ACC112 (cell line): ENCODE measurements at regions not wholly inside any gene's neighbourhood (a gene's known extent, or its start where the extent isn't known, plus 50 kb on each side); places are given as distances from the start of the nearest gene placed in this dataset.
"Not testable (repeated sequence)": the region's sequence is repeated elsewhere in the genome, so short reads cannot be mapped to it uniquely, and the experiment has no call there.

Experiments used
- H2AFZ ChIP-seq: fragments of 200-600 bp; sonication (generic); one replicate; pipeline ENCODE4 v1.6.0; 2017; ENCODE audit warnings: antibody characterized with exemption, low read length; ENCODE audit not compliant: unreplicated experiment
- H3K27ac ChIP-seq: fragments of 200-600 bp; sonication (generic); 2 replicates; pipeline ENCODE4 v1.5.1; 2014; ENCODE audit warnings: low read depth, mild to moderate bottlenecking, antibody characterized with exemption, low read length, moderate library complexity
- H3K27me3 ChIP-seq: fragments of 200-600 bp; sonication (generic); 2 replicates; pipeline ENCODE4 v1.6.1; 2014; ENCODE audit warnings: mild to moderate bottlenecking, antibody characterized with exemption, low read length, moderate library complexity, mixed read lengths; ENCODE audit not compliant: insufficient read depth
- H3K36me3 ChIP-seq: fragments of 200-600 bp; sonication (generic); 2 replicates; pipeline ENCODE4 v1.6.1; 2016; ENCODE audit warnings: mild to moderate bottlenecking, antibody characterized with exemption, low read length, moderate library complexity, mixed read lengths; ENCODE audit not compliant: insufficient read depth
- H3K4me1 ChIP-seq: fragments of 200-600 bp; sonication (generic); one replicate; pipeline ENCODE4 v1.6.1; 2016; ENCODE audit warnings: low read length, mixed read lengths; ENCODE audit not compliant: insufficient read depth, unreplicated experiment, control insufficient read depth
- H3K4me3 ChIP-seq: fragments of 200-600 bp; sonication (generic); 2 replicates; pipeline ENCODE4 v1.5.1; 2014; ENCODE audit warnings: mild to moderate bottlenecking, low read depth, low read length
- H3K79me2 ChIP-seq: fragments of 200-600 bp; sonication (generic); one replicate; pipeline ENCODE4 v1.6.0; 2016; ENCODE audit warnings: low read length; ENCODE audit not compliant: control insufficient read depth, unreplicated experiment, insufficient read depth

GRCh38 chr18:59038295-59039039, 101.2 kb upstream of the SEC11C start:
- Histone ChIP-seq H3K79me2 (no peaks in the 10 kb centered on the region), H2AFZ (no peak overlapping the region), H3K27ac (no peak overlapping the region)

GRCh38 chr18:59039040-59039320, 100.7 kb upstream of the SEC11C start:
- not testable (repeated sequence) for H3K27me3 ChIP-seq, H2AFZ ChIP-seq, H3K4me1 ChIP-seq, H3K4me3 ChIP-seq, H3K36me3 ChIP-seq, H3K27ac ChIP-seq, H3K79me2 ChIP-seq

More at GRCh38 chr18:59038295-59039039, 101.2 kb upstream of the SEC11C start:
- H3K4me1 ChIP-seq = peaks cover 7% of the 10 kb centered on the region
- no peaks in the 10 kb centered on the region for H3K36me3 ChIP-seq
- no peak overlapping the region for H3K4me3 ChIP-seq
- no peaks in the 10 kb centered on the region for H3K27me3 ChIP-seq

GRCh38 chr18:59039449-59039848, 100.2 kb upstream of the SEC11C start:
- no peak overlapping the region for H3K27ac ChIP-seq
- no peaks in the 10 kb centered on the region for H3K27me3 ChIP-seq
- H3K79me2 ChIP-seq = no peaks in the 10 kb centered on the region
- H2AFZ ChIP-seq = no peak overlapping the region
- no peaks in the 10 kb centered on the region for H3K36me3 ChIP-seq
- no peak overlapping the region for H3K4me3 ChIP-seq
- peaks cover 7% of the 10 kb centered on the region for H3K4me1 ChIP-seq

GRCh38 chr18:59040770-59041148, 98.9 kb upstream of the SEC11C start:
- no peaks in the 10 kb centered on the region for H3K27me3 ChIP-seq
- no peaks in the 10 kb centered on the region for H3K36me3 ChIP-seq
- H3K27ac ChIP-seq = no peak overlapping the region
- H3K79me2 ChIP-seq = no peaks in the 10 kb centered on the region
- no peak overlapping the region for H3K4me3 ChIP-seq
- H2AFZ ChIP-seq = no peak overlapping the region
- peaks cover 7% of the 10 kb centered on the region for H3K4me1 ChIP-seq

- no peak overlapping the region for H3K27ac ChIP-seq
- H2AFZ ChIP-seq = no peak overlapping the region
- no peaks in the 10 kb centered on the region for H3K27me3 ChIP-seq
- no peaks in the 10 kb centered on the region for H3K79me2 ChIP-seq
- no peak overlapping the region for H3K4me3 ChIP-seq
- H3K36me3 ChIP-seq = no peaks in the 10 kb centered on the region
- H3K4me1 ChIP-seq = peaks cover 7% of the 10 kb centered on the region
Measured at GRCh38 chr18:59041296-59041695, 98.4 kb upstream of the SEC11C start.

GRCh38 chr18:59041819-59042815, 97.6 kb upstream of the SEC11C start:
- H3K4me3 ChIP-seq = no peak overlapping the region
- no peak overlapping the region for H2AFZ ChIP-seq
- H3K4me1 ChIP-seq = peaks cover 7% of the 10 kb centered on the region
- no peaks in the 10 kb centered on the region for H3K27me3 ChIP-seq
- no peaks in the 10 kb centered on the region for H3K36me3 ChIP-seq
- no peak overlapping the region for H3K27ac ChIP-seq
- H3K79me2 ChIP-seq = no peaks in the 10 kb centered on the region

DNA sequence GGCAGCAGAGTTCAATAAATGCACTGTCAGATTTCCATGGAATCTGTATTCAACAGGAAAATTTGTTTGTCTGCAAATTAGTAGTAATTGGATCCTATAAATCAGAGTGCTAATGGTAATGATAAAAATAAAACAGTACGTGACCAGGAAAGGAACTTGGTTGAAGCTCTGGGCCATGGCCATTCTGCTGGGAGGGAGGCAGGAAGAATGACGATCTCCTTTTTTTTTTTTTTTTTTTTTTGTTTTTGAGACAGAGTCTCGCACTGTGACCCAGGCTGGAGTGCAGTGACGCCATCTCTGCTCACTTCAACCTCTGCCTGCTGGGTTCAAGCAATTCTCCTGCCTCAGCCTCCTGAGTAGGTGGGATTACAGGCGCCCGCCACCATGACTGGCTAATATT, 94.8 kb upstream of the SEC11C start:
- H2AFZ ChIP-seq = no peak overlapping the region
- no peaks in the 10 kb centered on the region for H3K27me3 ChIP-seq
- H3K36me3 ChIP-seq = no peaks in the 10 kb centered on the region
- no peak overlapping the region for H3K27ac ChIP-seq
- H3K4me1 ChIP-seq = peaks cover 7% of the 10 kb centered on the region
- H3K79me2 ChIP-seq = no peaks in the 10 kb centered on the region
- H3K4me3 ChIP-seq = no peak overlapping the region

GRCh38 chr18:59047321-59048047, 92.2 kb upstream of the SEC11C start:
- no peaks in the 10 kb centered on the region for H3K79me2 ChIP-seq
- no peaks in the 10 kb centered on the region for H3K27me3 ChIP-seq
- no peaks in the 10 kb centered on the region for H3K36me3 ChIP-seq
- H3K4me3 ChIP-seq = no peak overlapping the region
- peaks cover 12% of the 10 kb centered on the region for H3K4me1 ChIP-seq
- no peak overlapping the region for H3K27ac ChIP-seq
- no peak overlapping the region for H2AFZ ChIP-seq

- Histone ChIP-seq H3K79me2 (no peaks in the 10 kb centered on the region), H3K27ac (no peak overlapping the region), H3K36me3 (no peaks in the 10 kb centered on the region), H3K4me3 (no peak overlapping the region), H2AFZ (no peak overlapping the region), H3K4me1 (peaks cover 11% of the 10 kb centered on the region), H3K27me3 (no peaks in the 10 kb centered on the region)
Measured at GRCh38 chr18:59048048-59048363, 91.7 kb upstream of the SEC11C start.

DNA sequence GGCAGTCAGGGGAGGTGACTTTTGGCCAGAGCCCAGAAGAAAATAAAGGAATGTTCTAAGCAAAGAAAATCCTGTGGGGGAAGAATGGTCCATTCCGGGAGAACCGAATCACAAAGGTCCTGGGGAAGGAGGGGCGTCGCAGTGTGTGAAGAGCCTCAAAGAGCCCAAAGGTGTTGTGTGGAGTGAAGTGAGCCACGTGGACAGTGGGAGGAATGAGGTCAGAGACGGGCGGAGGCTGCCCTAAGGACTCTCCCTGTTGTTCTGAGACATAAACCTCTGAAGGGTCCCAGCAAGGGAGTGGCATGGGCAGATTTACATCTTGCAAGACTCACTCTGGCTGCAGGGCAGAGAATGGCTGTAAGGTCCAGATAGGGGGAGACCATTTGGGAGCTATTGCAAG, 91.3 kb upstream of the SEC11C start:
- H3K36me3 ChIP-seq = no peaks in the 10 kb centered on the region
- H3K79me2 ChIP-seq = no peaks in the 10 kb centered on the region
- H3K4me1 ChIP-seq = peaks cover 11% of the 10 kb centered on the region
- H2AFZ ChIP-seq = no peak overlapping the region
- no peak overlapping the region for H3K4me3 ChIP-seq
- H3K27ac ChIP-seq = no peak overlapping the region
- no peaks in the 10 kb centered on the region for H3K27me3 ChIP-seq
